NB4 (cell line): ENCODE measurements at regions not wholly inside any gene's neighbourhood (a gene's known extent, or its start where the extent isn't known, plus 50 kb on each side); places are given as distances from the start of the nearest gene placed in this dataset.

Experiments used
- DNase-seq: peaks from one replicate; pipeline ENCODE4 v3.0.0; 2010; ENCODE audit warnings: low read depth
- H3K4me3 ChIP-seq: one replicate; pipeline ENCODE4 v1.5.1; 2011; ENCODE audit warnings: mild to moderate bottlenecking, low read depth, low read length, moderate library complexity
- CTCF ChIP-seq: IDR thresholded peaks from one replicate; pipeline ENCODE4 v1.5.1; 2012; ENCODE audit warnings: low read depth, low read length
- MAX ChIP-seq: IDR thresholded peaks from 2 replicates; pipeline ENCODE4 v1.6.1; 2011; ENCODE audit warnings: low read depth, low read length
- MYC ChIP-seq: IDR thresholded peaks from 2 replicates; pipeline ENCODE4 v1.6.1; 2011; ENCODE audit warnings: low read depth, low read length
- POLR2A ChIP-seq: IDR thresholded peaks from 2 replicates; pipeline ENCODE4 v1.6.1; 2011; ENCODE audit warnings: mild to moderate bottlenecking; ENCODE audit not compliant: insufficient read length; ENCODE audit errors: extremely low read depth

GRCh38 chr19:30091456-30091855, 149.4 kb downstream of the URI1 start:
- no peak for DNase-seq
- no peak overlapping the region for H3K4me3 ChIP-seq

GRCh38 chr19:30091856-30092255, 149.8 kb downstream of the URI1 start:
- H3K4me3 ChIP-seq, result no peak overlapping the region
- TF ChIP-seq CTCF, result no peak
- no peak for TF ChIP-seq POLR2A
- no peak for TF ChIP-seq MAX
- TF ChIP-seq MYC, result no peak
- no peak for DNase-seq

More at GRCh38 chr19:30091456-30091855, 149.4 kb downstream of the URI1 start:
- TF ChIP-seq CTCF (no peak), MYC (no peak), POLR2A (no peak), MAX (no peak)

GRCh38 chr19:30092721-30093569, 150.9 kb downstream of the URI1 start:
- DNase-seq, result no peak
- TF ChIP-seq CTCF, result no peak
- no peak for TF ChIP-seq MYC
- TF ChIP-seq MAX, result no peak
- H3K4me3 ChIP-seq, result no peak overlapping the region

GRCh38 chr19:30093966-30094755, 152.1 kb downstream of the URI1 start:
- no peak for DNase-seq
- no peak overlapping the region for H3K4me3 ChIP-seq

GRCh38 chr19:30094756-30095140, 152.7 kb downstream of the URI1 start:
- no peak for DNase-seq
- TF ChIP-seq MAX (no peak), CTCF (no peak), POLR2A (no peak), MYC (no peak)
- H3K4me3 ChIP-seq, result no peak overlapping the region

More at GRCh38 chr19:30093966-30094755, 152.1 kb downstream of the URI1 start:
- no peak for TF ChIP-seq MAX
- TF ChIP-seq POLR2A, result no peak
- no peak for TF ChIP-seq CTCF
- no peak for TF ChIP-seq MYC
